MCF 10A (cell line): ENCODE measurements at regions not wholly inside any gene's neighbourhood (a gene's known extent, or its start where the extent isn't known, plus 50 kb on each side); places are given as distances from the start of the nearest gene placed in this dataset.

Experiments
- BruUV-seq: library from RNA; stranded (reverse); fragments of 400-500 nt; replicated peaks from 2 replicates; lab custom pipeline; 2021; lab: Mats Ljungman, UMichigan
- CTCF ChIA-PET: fragments of 300-600 bp; sonication (Branson Sonifier 250); formaldehyde crosslinking; extraction: SDS; loops from one replicate; lab custom pipeline; 2021; ENCODE audit warnings: antibody characterized with exemption, inconsistent platforms; lab: Yijun Ruan, JAX
- POLR2A ChIA-PET: fragments of 300-600, 350-650 bp; sonication (Branson Sonifier 250); formaldehyde crosslinking; extraction: SDS; loops from one replicate; lab custom pipeline; 2020; ENCODE audit warnings: antibody characterized with exemption, inconsistent platforms; lab: Yijun Ruan, JAX
- DNase-seq: peaks from one replicate; pipeline ENCODE4 v3.0.0-alpha.2; 2018; ENCODE audit not compliant: unreplicated experiment
- H3K27ac Mint-ChIP-seq: one replicate; pipeline ENCODE4 v1.8.0; 2022; ENCODE audit warnings: mild to moderate bottlenecking, low read depth, mixed read lengths; ENCODE audit not compliant: unreplicated experiment
- H3K27me3 Mint-ChIP-seq: one replicate; pipeline ENCODE4 v1.8.0; 2022; ENCODE audit warnings: mixed read lengths; ENCODE audit not compliant: insufficient read depth, unreplicated experiment
- H3K36me3 Mint-ChIP-seq: one replicate; pipeline ENCODE4 v1.8.0; 2022; ENCODE audit warnings: mild to moderate bottlenecking, moderate library complexity, mixed read lengths; ENCODE audit not compliant: insufficient read depth, unreplicated experiment
- H3K4me1 Mint-ChIP-seq: one replicate; pipeline ENCODE4 v1.8.0; 2022; ENCODE audit warnings: mixed read lengths; ENCODE audit not compliant: insufficient read depth, unreplicated experiment
- H3K4me3 Mint-ChIP-seq: one replicate; pipeline ENCODE4 v1.8.0; 2022; ENCODE audit warnings: mild to moderate bottlenecking, moderate library complexity, mixed read lengths; ENCODE audit not compliant: unreplicated experiment
- H3K9me3 Mint-ChIP-seq: one replicate; pipeline ENCODE4 v1.8.0; 2022; ENCODE audit warnings: mixed read lengths; ENCODE audit not compliant: unreplicated experiment
- CTCF ChIP-seq: fragments of 200-600 bp; IDR thresholded peaks from one replicate; pipeline ENCODE4 v1.8.0; 2022; ENCODE audit warnings: antibody characterized with exemption, mild to moderate bottlenecking; ENCODE audit not compliant: unreplicated experiment
- intact Hi-C: fragments of 100-400 bp; cut with micrococcal nuclease; formaldehyde crosslinking; loops from 2 replicates; pipeline ENCODE4 v1.14.1; 2022

DNA sequence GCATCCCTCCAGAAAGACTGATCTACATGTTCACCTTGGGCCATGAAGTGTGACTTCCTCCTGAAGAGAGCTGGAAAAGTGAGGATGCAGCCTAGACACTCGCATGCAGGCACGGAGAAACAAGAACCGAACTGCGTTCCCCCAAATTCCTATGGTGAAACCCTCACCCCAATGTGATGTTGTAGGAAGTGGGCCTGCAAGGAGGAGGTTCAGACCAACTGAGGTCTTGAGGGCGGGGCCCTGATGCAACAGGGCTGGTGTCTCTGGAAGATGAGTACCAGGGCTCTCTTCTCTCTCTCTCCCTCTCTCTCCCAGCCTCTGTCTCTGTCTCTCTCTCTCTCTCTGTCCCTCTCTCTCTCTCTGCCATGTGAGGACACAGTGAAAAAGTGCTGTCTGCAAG lies 501.1 kb downstream of the BRD1 start:
- no TSS peak for BruUV-seq
- Mint-ChIP-seq H3K36me3 (no peaks in the 10 kb centered on the region), H3K4me3 (no peak overlapping the region), H3K27me3 (no peaks in the 10 kb centered on the region), H3K9me3 (peaks cover 17% of the 10 kb centered on the region), H3K27ac (no peak overlapping the region), H3K4me1 (no peaks in the 10 kb centered on the region)
- intact Hi-C loops = no loop called here
- DNase-seq = no peak
- ChIA-PET POLR2A (no interaction called here), CTCF (no interaction called here)
- no peak for TF ChIP-seq CTCF

DNA sequence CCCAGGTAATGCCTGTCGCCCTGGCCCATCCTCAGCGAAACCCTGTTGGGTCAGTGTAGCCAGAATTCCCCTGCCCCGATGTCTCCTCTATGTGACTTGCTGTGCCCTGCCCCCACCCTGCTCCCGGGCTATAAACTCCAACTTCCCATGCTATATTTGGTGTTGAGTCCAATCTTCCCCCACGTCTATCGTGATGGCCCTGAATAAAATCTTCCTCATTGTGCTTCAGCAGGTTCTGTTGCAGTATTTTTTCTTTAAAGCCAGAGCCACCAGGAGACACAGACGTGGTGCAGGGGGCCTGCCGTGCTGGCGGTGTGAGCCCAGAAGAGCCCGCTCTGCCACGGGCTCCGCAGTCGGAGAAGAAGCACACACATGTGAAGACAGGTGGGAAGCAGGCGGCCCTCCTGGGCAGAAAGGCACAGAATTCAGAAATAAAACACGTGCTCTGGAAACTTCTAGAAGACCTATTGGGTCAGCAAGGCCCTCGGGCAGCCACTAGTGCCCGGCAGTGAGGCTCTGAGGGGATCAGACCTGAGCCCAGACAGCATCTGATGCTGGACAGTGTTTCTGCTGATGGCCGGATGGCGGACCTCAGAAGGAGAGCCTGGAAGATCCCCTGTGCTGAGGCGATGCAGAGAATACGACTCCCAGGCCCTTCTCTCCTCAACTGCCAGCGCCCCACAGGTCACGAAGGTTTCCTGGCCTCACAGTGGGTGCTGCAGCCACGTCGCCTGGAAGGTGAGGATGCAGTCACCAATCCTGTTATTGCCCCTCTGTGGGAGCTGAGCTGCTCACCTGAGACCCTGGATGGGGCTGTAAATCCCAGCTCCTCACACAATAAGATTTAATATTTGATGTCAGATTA lies 501.9 kb downstream of the BRD1 start:
- H3K4me3 Mint-ChIP-seq = no peak overlapping the region
- intact Hi-C loops = no loop called here
- no peaks in the 10 kb centered on the region for H3K4me1 Mint-ChIP-seq
- peaks cover 18% of the 10 kb centered on the region for H3K9me3 Mint-ChIP-seq
- no peak overlapping the region for H3K27ac Mint-ChIP-seq
- H3K36me3 Mint-ChIP-seq = no peaks in the 10 kb centered on the region
- no TSS peak for BruUV-seq
- CTCF ChIA-PET = no interaction called here
- no peak for DNase-seq
- no peak for TF ChIP-seq CTCF
- no peaks in the 10 kb centered on the region for H3K27me3 Mint-ChIP-seq
- POLR2A ChIA-PET = no interaction called here

- no peak overlapping the region for H3K27ac Mint-ChIP-seq
- ChIA-PET POLR2A (no interaction called here), CTCF (no interaction called here)
- peaks cover 27% of the 10 kb centered on the region for H3K9me3 Mint-ChIP-seq
- TF ChIP-seq CTCF = no peak
- no peak overlapping the region for H3K4me3 Mint-ChIP-seq
- no peaks in the 10 kb centered on the region for H3K4me1 Mint-ChIP-seq
- DNase-seq = no peak
- no peaks in the 10 kb centered on the region for H3K36me3 Mint-ChIP-seq
- no TSS peak for BruUV-seq
- no peaks in the 10 kb centered on the region for H3K27me3 Mint-ChIP-seq
- intact Hi-C loops = no loop called here
Observed at GRCh38 chr22:49324527-49325491, 502.9 kb downstream of the BRD1 start.
